Ovary (tissue), 7 donors: ENCODE measurements at regions not wholly inside any gene's neighbourhood (a gene's known extent, or its start where the extent isn't known, plus 50 kb on each side); places are given as distances from the start of the nearest gene placed in this dataset.

Experiments
- DNase-seq, 5 donors: peaks; one replicate each; pipeline ENCODE4 v3.0.0-alpha.2; 2019 to 2020
- H3K27ac ChIP-seq, 2 donors: fragments of 200-600 bp; one replicate each; pipeline versions ENCODE4 v1.5.1 to v1.8.0; 2019 to 2022
- H3K27me3 ChIP-seq: fragments of 200-600 bp; one replicate; pipeline ENCODE4 v1.8.0; 2022
- H3K36me3 ChIP-seq: fragments of 200-600 bp; sonication (generic); one replicate; pipeline ENCODE4 v1.5.1; 2019
- H3K4me1 ChIP-seq: one replicate; pipeline ENCODE4 v1.8.1; 2013; ENCODE audit warnings: mild to moderate bottlenecking, moderate library complexity; ENCODE audit not compliant: insufficient read depth
- H3K4me3 ChIP-seq: fragments of 200-600 bp; sonication (generic); one replicate; pipeline ENCODE4 v1.5.1; 2017
- H3K9me3 ChIP-seq, 2 donors: fragments of 200-600 bp in 1 of 2; sonication (generic) in 1 of 2; one replicate each; pipeline versions ENCODE4 v1.5.1 to v1.8.1; 2013 to 2019; ENCODE audit warnings: mild to moderate bottlenecking in 1 of 2, moderate library complexity in 1 of 2
- CTCF ChIP-seq, 3 donors: fragments of 450-650 bp in 2 of 3; fragments of 200-600 bp in 1 of 3; IDR thresholded peaks; one replicate each; pipeline versions ENCODE4 v1.5.1 to v1.8.0; 2016 to 2022; ENCODE audit warnings: antibody characterized with exemption in 3 of 3, mild to moderate bottlenecking in 1 of 3
- EP300 ChIP-seq: sonication (generic); formaldehyde crosslinking; IDR thresholded peaks from one replicate; pipeline ENCODE4 v1.6.1; 2017; ENCODE audit warnings: antibody characterized with exemption
- POLR2A ChIP-seq: fragments of 450-650 bp; IDR thresholded peaks from one replicate; pipeline ENCODE4 v1.6.1; 2017; ENCODE audit warnings: antibody characterized with exemption, mild to moderate bottlenecking, moderate library complexity
- WGBS, 3 donors: extraction: QIAGEN DNeasy Blood & Tissue Kit in 1 of 3; methylation state at CpG; one replicate each; pipeline versions ENCODE4 v1.1.5 to v1.1.7; 2013 to 2017; 5-methylcytosine and 5-hydroxymethylcytosine counted together
- intact Hi-C, 4 donors: fragments of 100-400 bp; cut with DNase I; formaldehyde crosslinking; loops; one replicate each; pipeline versions ENCODE4 v1.11.0 to v1.15.1; 2022 to 2023
- donor health status: DM: no; HTN: no; CAD: no; lungs with moderate emphysema.
- donor health status: DM: no; HTN: no; CAD: no.
- donor health status: Bipolar disorder and iron deficiency.
- donor health status: DM: no; HTN: no; CAD: no.
- donor health status: DM: yes; HTN: yes; CAD: no.

- WGBS, 3 donors: 53 to 65% (median 63%) methylated on average over 1 of the region's 1 CpG
Measured at GRCh38 chr3:153285194-153285641, 123.2 kb downstream of the RAP2B start.

GRCh38 chr3:153285982-153286381, 124.0 kb downstream of the RAP2B start:
- Histone ChIP-seq H3K36me3 (no peaks in the 10 kb centered on the region), H3K27me3 (no peaks in the 10 kb centered on the region), H3K4me1 (no peaks in the 10 kb centered on the region), H3K27ac (no peak overlapping the region), H3K9me3 (no peaks in the 10 kb centered on the region), H3K4me3 (no peak overlapping the region)
- no peak for DNase-seq
- intact Hi-C loops: no loop called here
- WGBS, 3 donors: 90 to 99% (median 97%) methylated on average over 2 of the region's 2 CpGs
- TF ChIP-seq POLR2A: no peak
- TF ChIP-seq EP300: no peak
- no peak for TF ChIP-seq CTCF (IDR thresholded peaks at IDR 0.05)

More at GRCh38 chr3:153285194-153285641, 123.2 kb downstream of the RAP2B start:
- Histone ChIP-seq H3K27me3 (no peaks in the 10 kb centered on the region), H3K4me1 (no peaks in the 10 kb centered on the region), H3K27ac (no peak overlapping the region), H3K4me3 (no peak overlapping the region), H3K36me3 (no peaks in the 10 kb centered on the region), H3K9me3 (no peaks in the 10 kb centered on the region)
- intact Hi-C loops: no loop called here
- DNase-seq: no peak
- TF ChIP-seq EP300: no peak
- TF ChIP-seq POLR2A: no peak
- no peak for TF ChIP-seq CTCF (IDR thresholded peaks at IDR 0.05)

- Histone ChIP-seq H3K4me3 (no peak overlapping the region), H3K27me3 (no peaks in the 10 kb centered on the region), H3K9me3 (no peaks in the 10 kb centered on the region), H3K4me1 (no peaks in the 10 kb centered on the region), H3K27ac (no peak overlapping the region), H3K36me3 (no peaks in the 10 kb centered on the region)
- TF ChIP-seq EP300 (no peak), POLR2A (no peak), CTCF (IDR thresholded peaks at IDR 0.05) (no peak)
- no peak for DNase-seq
- 95 to 97% (median 95%) methylated on average over 3 of the region's 3 CpGs for WGBS, 3 donors
- intact Hi-C loops: no loop called here
Measured at GRCh38 chr3:153287017-153287416, 125.0 kb downstream of the RAP2B start.

- Histone ChIP-seq H3K27ac (no peak overlapping the region), H3K36me3 (no peaks in the 10 kb centered on the region), H3K4me3 (no peak overlapping the region), H3K4me1 (no peaks in the 10 kb centered on the region), H3K9me3 (no peaks in the 10 kb centered on the region), H3K27me3 (no peaks in the 10 kb centered on the region)
- TF ChIP-seq CTCF (IDR thresholded peaks at IDR 0.05) (no peak), POLR2A (no peak), EP300 (no peak)
- intact Hi-C loops: no loop called here
- 43 to 67% (median 46%) methylated on average over 3 of the region's 3 CpGs for WGBS, 3 donors
- no peak for DNase-seq
Measured at GRCh38 chr3:153289334-153289808, 127.3 kb downstream of the RAP2B start.
